ENCODE measurements at regions not wholly inside any gene's neighbourhood (a gene's known extent, or its start where the extent isn't known, plus 50 kb on each side); places are given as distances from the start of the nearest gene placed in this dataset.
"Not testable (repeated sequence)": the region's sequence is repeated elsewhere in the genome, so short reads cannot be mapped to it uniquely, and the experiment has no call there.

DNA sequence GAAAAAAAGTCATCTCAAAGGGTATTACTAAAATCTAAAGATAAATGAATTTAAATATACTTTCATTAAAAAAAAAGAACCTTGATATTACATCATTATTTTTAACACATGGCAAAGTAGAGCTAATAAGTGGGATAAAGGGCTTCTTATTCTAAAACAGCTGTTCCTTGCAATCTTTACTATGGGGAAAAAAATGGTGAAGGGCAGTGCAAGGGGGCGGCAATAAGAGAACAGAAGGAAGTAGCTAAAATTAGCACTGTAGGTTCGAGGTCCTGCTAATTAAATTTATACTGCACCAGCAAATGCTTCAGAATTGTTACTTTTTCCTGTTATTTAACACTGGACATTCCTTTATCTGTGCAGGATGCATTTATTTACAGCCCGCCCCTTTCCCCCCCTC lies 89.4 kb upstream of the HPF1 start:
- TF ChIP-seq CTCF (IDR thresholded peaks at IDR 0.05; ENCODE audit: borderline replicate concordance, extremely low read depth, insufficient read depth): no peak
- Histone ChIP-seq H3K27me3 (ENCODE audit: control insufficient read depth, insufficient read depth, low read length) (no peaks in the 10 kb centered on the region), H3K9ac (ENCODE audit: low read length in 3 of 3) (no peak overlapping the region), H3K36me3 (ENCODE audit: control insufficient read depth in 2 of 3, insufficient read depth in 3 of 3, low read length in 3 of 3) (no peaks in the 10 kb centered on the region), H3K9me3 (ENCODE audit: control insufficient read depth in 2 of 3, insufficient read depth in 1 of 3, low read length in 3 of 3) (no peaks in the 10 kb centered on the region), H3K27ac (ENCODE audit: low read depth in 2 of 2, low read length in 2 of 2) (no peak overlapping the region), H3K4me1 (ENCODE audit: control insufficient read depth in 2 of 3, insufficient read depth in 2 of 3, low read depth in 1 of 3, low read length in 3 of 3) (no peaks in the 10 kb centered on the region), H3K4me3 (ENCODE audit: low read length in 3 of 3) (no peak overlapping the region)
- DNase-seq (peak in 1 of 5 donors; percentile 18), FAIRE-seq (no peak)
- intact Hi-C loops (cut with DNase I): no loop called here

DNA sequence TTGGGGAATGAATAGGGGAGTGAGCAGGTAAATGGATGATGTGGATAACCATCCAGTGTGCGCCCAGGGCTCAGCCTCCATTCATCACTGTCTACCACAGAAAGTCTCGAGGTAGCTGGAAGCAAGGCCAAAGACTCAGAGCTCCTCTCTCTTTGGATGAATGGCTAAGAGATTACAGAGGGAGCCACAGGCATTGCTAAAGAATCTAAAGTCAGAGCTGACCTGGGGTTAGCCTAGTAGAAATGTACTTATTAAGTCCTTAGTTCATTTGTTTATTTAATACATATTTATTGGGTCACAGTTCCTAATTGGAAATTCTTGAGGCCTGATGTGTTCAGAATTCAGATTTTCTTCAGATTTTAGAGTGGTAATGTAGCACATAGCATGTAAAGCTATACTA lies 88.7 kb upstream of the HPF1 start:
- H3K27me3 ChIP-seq (ENCODE audit: control insufficient read depth, insufficient read depth, low read length): no peaks in the 10 kb centered on the region
- TF ChIP-seq CTCF (IDR thresholded peaks at IDR 0.05; ENCODE audit: borderline replicate concordance, extremely low read depth, insufficient read depth): no peak
- no peak overlapping the region for H3K9ac ChIP-seq (ENCODE audit: low read length in 3 of 3)
- no peaks in the 10 kb centered on the region for H3K4me1 ChIP-seq (ENCODE audit: control insufficient read depth in 2 of 3, insufficient read depth in 2 of 3, low read depth in 1 of 3, low read length in 3 of 3)
- DNase-seq (no peak), FAIRE-seq (no peak)
- intact Hi-C loops (cut with DNase I): no loop called here
- H3K27ac ChIP-seq (ENCODE audit: low read depth in 2 of 2, low read length in 2 of 2): no peak overlapping the region
- H3K9me3 ChIP-seq (ENCODE audit: control insufficient read depth in 2 of 3, insufficient read depth in 1 of 3, low read length in 3 of 3): no peaks in the 10 kb centered on the region
- no peak overlapping the region for H3K4me3 ChIP-seq (ENCODE audit: low read length in 3 of 3)
- H3K36me3 ChIP-seq (ENCODE audit: control insufficient read depth in 2 of 3, insufficient read depth in 3 of 3, low read length in 3 of 3): no peaks in the 10 kb centered on the region

DNA sequence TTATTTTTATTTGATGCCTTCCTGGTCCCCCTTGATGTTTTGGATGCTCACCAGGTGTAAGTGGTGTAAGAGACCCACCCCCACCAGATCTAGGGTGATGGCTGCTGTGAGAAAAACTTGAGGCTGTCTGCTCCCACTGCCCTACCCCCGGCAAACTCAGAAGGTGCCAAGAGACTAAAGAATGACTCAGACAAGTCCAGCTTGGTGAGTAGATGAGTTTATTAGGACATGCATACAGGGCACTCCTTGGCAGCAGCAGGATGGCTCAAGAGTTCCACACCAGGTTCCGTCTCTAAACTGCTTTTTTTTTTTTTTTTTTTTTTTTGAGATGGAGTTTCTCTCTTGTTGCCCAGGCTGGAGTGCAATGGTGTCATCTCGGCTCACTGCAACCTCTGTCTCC lies 84.0 kb upstream of the HPF1 start:
- Histone ChIP-seq H3K4me1 (ENCODE audit: control insufficient read depth in 2 of 3, insufficient read depth in 2 of 3, low read depth in 1 of 3, low read length in 3 of 3) (no peaks in the 10 kb centered on the region), H3K36me3 (ENCODE audit: control insufficient read depth in 2 of 3, insufficient read depth in 3 of 3, low read length in 3 of 3) (no peaks in the 10 kb centered on the region), H3K27ac (ENCODE audit: low read depth in 2 of 2, low read length in 2 of 2) (no peak overlapping the region), H3K4me3 (ENCODE audit: low read length in 3 of 3) (no peak overlapping the region), H3K9me3 (ENCODE audit: control insufficient read depth in 2 of 3, insufficient read depth in 1 of 3, low read length in 3 of 3) (peaks cover 0 to 4% (median 0%) of the 10 kb centered on the region in 3 donors), H3K27me3 (ENCODE audit: control insufficient read depth, insufficient read depth, low read length) (no peaks in the 10 kb centered on the region), H3K9ac (ENCODE audit: low read length in 3 of 3) (no peak overlapping the region)
- FAIRE-seq (no peak), DNase-seq (no peak)
- intact Hi-C loops (cut with DNase I): no loop called here
- no peak for TF ChIP-seq CTCF (IDR thresholded peaks at IDR 0.05; ENCODE audit: borderline replicate concordance, extremely low read depth, insufficient read depth)

DNA sequence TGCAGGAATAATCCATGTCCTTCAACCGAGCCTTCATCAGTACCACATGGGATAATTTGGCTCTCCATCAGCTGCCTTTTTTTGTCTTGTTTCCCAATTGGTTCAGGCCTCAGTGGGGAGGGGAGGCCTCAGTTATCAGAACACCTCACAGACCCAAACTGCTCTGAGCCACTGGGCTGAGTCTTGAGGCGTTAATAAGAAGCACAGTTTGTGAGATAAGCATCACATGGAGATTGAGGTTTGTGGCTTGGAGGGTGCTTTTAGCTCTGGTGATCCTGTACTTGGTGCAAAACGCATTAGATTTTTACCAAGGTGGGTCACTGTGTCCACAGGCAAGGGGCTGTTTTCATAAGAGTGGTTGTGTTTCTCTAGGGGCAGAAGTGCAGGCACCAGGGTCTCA lies 82.8 kb upstream of the HPF1 start:
- DNase-seq (no peak), FAIRE-seq (no peak)
- H3K36me3 ChIP-seq (ENCODE audit: control insufficient read depth in 2 of 3, insufficient read depth in 3 of 3, low read length in 3 of 3): no peaks in the 10 kb centered on the region
- no peak overlapping the region for H3K27ac ChIP-seq (ENCODE audit: low read depth in 2 of 2, low read length in 2 of 2)
- H3K9ac ChIP-seq (ENCODE audit: low read length in 3 of 3): no peak overlapping the region
- peaks cover 0 to 4% (median 0%) of the 10 kb centered on the region in 3 donors for H3K9me3 ChIP-seq (ENCODE audit: control insufficient read depth in 2 of 3, insufficient read depth in 1 of 3, low read length in 3 of 3)
- no peaks in the 10 kb centered on the region for H3K27me3 ChIP-seq (ENCODE audit: control insufficient read depth, insufficient read depth, low read length)
- no peak overlapping the region for H3K4me3 ChIP-seq (ENCODE audit: low read length in 3 of 3)
- TF ChIP-seq CTCF (IDR thresholded peaks at IDR 0.05; ENCODE audit: borderline replicate concordance, extremely low read depth, insufficient read depth): no peak
- no peaks in the 10 kb centered on the region for H3K4me1 ChIP-seq (ENCODE audit: control insufficient read depth in 2 of 3, insufficient read depth in 2 of 3, low read depth in 1 of 3, low read length in 3 of 3)
- intact Hi-C loops (cut with DNase I): no loop called here

- FAIRE-seq; H3K27me3 ChIP-seq (ENCODE audit: control insufficient read depth, insufficient read depth, low read length); H3K36me3 ChIP-seq (ENCODE audit: control insufficient read depth in 2 of 3, insufficient read depth in 3 of 3, low read length in 3 of 3); H3K27ac ChIP-seq (ENCODE audit: low read depth in 2 of 2, low read length in 2 of 2); H3K4me1 ChIP-seq (ENCODE audit: control insufficient read depth in 2 of 3, insufficient read depth in 2 of 3, low read depth in 1 of 3, low read length in 3 of 3); H3K9ac ChIP-seq (ENCODE audit: low read length in 3 of 3); H3K9me3 ChIP-seq (ENCODE audit: control insufficient read depth in 2 of 3, insufficient read depth in 1 of 3, low read length in 3 of 3); intact Hi-C loops (cut with DNase I); H3K4me3 ChIP-seq (ENCODE audit: low read length in 3 of 3): not testable (repeated sequence)
- DNase-seq: peak in 1 of 5 donors; percentile 61
Measured at GRCh38 chr4:169828329-169828728, 70.6 kb upstream of the HPF1 start.
